Gastroesophageal sphincter (tissue), 4 donors: ENCODE measurements at regions not wholly inside any gene's neighbourhood (a gene's known extent, or its start where the extent isn't known, plus 50 kb on each side); places are given as distances from the start of the nearest gene placed in this dataset.

Experiments used
- ATAC-seq: fragments of 150-250 bp; one replicate; pipeline ENCODE4 v1.9.1; 2016; ENCODE audit warnings: mild to moderate bottlenecking, moderate library complexity
- H3K27ac ChIP-seq, 4 donors: fragments of 200-600 bp; sonication (generic) in 3 of 4; 1 replicate in 3 of 4; 2 replicates in 1 of 4; pipeline ENCODE4 v1.5.1; 2016 to 2019
- H3K27me3 ChIP-seq: fragments of 200-600 bp; sonication (generic); one replicate; pipeline ENCODE4 v1.5.1; 2019
- H3K36me3 ChIP-seq, 2 donors: fragments of 200-600 bp; sonication (generic); one replicate each; pipeline ENCODE4 v1.5.1; 2019; ENCODE audit warnings: control low read depth in 1 of 2
- H3K4me1 ChIP-seq, 3 donors: fragments of 200-600 bp; sonication (generic); 1 replicate in 2 of 3; 2 replicates in 1 of 3; pipeline ENCODE4 v1.5.1; 2016 to 2019; ENCODE audit warnings: control low read depth in 2 of 3
- H3K4me3 ChIP-seq, 2 donors: fragments of 200-600 bp; sonication (generic); one replicate each; pipeline ENCODE4 v1.5.1; 2019; ENCODE audit warnings: mild to moderate bottlenecking in 1 of 2, moderate library complexity in 1 of 2
- H3K9me3 ChIP-seq, 3 donors: fragments of 200-600 bp; sonication (generic); one replicate each; pipeline ENCODE4 v1.5.1; 2017 to 2019; ENCODE audit warnings: control low read depth in 2 of 3
- EP300 ChIP-seq: sonication (generic); formaldehyde crosslinking; IDR thresholded peaks from one replicate; pipeline ENCODE4 v1.6.1; 2017; ENCODE audit warnings: antibody characterized with exemption, mild to moderate bottlenecking
- POLR2A ChIP-seq, 2 donors: fragments of 450-650 bp; IDR thresholded peaks; one replicate each; pipeline ENCODE4 v1.6.1; 2017; ENCODE audit warnings: antibody characterized with exemption in 2 of 2, mild to moderate bottlenecking in 2 of 2, moderate library complexity in 1 of 2
- POLR2AphosphoS5 ChIP-seq: sonication (generic); formaldehyde crosslinking; IDR thresholded peaks from one replicate; pipeline ENCODE4 v1.6.1; 2017; ENCODE audit warnings: antibody characterized with exemption
- WGBS, 2 donors: methylation state at CpG; one replicate each; pipeline ENCODE4 v1.1.5; 2018; ENCODE audit warnings: low coverage in 1 of 2; 5-methylcytosine and 5-hydroxymethylcytosine counted together
- TF ChIP-seq, protein P1 (sequence below), 4 experiments: fragments of 200-600 bp in 2 of 4; fragments of 450-650 bp in 2 of 4; sonication (generic) in 1 of 4; IDR thresholded peaks; one replicate each; pipeline ENCODE4 v1.5.1; 2017 to 2019; ENCODE audit warnings: antibody characterized with exemption in 4 of 4, mild to moderate bottlenecking in 2 of 4, moderate library complexity in 2 of 4

DNA sequence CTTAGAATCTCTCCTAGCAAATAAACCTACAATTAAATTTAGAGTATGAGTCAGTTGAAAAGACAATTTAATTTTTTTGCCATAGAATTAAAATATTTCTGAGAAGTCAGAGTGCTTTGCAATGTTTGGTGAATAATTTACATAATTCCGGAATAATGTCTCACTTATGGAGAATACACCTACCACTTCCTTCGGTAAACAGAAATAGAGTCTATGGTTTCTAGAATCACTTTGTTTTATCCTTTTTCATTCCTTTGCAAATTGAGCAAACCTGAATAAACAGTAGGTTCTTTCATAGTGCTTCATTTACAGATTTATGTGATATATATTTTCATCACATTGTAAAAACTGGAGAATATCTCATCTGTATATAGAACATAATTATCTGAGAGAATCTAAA, 211.7 kb downstream of the PMAIP1 start:
- WGBS, 2 donors = 88 to 100% methylated on average over 2 of the region's 2 CpGs
- TF ChIP-seq, protein P1, sequence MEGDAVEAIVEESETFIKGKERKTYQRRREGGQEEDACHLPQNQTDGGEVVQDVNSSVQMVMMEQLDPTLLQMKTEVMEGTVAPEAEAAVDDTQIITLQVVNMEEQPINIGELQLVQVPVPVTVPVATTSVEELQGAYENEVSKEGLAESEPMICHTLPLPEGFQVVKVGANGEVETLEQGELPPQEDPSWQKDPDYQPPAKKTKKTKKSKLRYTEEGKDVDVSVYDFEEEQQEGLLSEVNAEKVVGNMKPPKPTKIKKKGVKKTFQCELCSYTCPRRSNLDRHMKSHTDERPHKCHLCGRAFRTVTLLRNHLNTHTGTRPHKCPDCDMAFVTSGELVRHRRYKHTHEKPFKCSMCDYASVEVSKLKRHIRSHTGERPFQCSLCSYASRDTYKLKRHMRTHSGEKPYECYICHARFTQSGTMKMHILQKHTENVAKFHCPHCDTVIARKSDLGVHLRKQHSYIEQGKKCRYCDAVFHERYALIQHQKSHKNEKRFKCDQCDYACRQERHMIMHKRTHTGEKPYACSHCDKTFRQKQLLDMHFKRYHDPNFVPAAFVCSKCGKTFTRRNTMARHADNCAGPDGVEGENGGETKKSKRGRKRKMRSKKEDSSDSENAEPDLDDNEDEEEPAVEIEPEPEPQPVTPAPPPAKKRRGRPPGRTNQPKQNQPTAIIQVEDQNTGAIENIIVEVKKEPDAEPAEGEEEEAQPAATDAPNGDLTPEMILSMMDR (IDR thresholded peaks at IDR 0.05) = no peak
- TF ChIP-seq EP300 (no peak), POLR2AphosphoS5 (no peak), POLR2A (IDR thresholded peaks at IDR 0.05) (no peak)
- Histone ChIP-seq H3K36me3 (no peaks in the 10 kb centered on the region), H3K4me3 (no peak overlapping the region), H3K27me3 (no peaks in the 10 kb centered on the region), H3K4me1 (no peaks in the 10 kb centered on the region), H3K27ac (no peak overlapping the region), H3K9me3 (no peaks in the 10 kb centered on the region)
- ATAC-seq = no peak

DNA sequence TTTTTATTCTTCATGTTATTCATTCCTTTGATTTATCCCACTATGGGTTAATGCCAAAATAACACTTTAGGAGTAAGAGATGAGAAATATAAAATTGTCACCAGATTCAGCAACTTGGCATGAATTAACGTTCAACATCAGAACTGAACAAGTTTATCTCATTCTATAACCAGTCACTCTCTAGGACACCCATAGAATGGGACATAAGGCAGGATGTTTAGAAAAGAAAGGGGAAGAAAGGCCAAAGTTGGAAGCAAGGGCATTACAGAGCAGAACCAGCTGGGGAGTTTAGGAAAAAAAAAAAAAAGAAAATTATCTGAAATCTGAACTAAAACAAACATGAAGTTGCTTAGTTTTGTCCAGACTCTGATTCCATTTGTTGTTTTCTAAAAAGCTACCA, 211.0 kb downstream of the PMAIP1 start:
- H3K4me1 ChIP-seq = no peaks in the 10 kb centered on the region
- TF ChIP-seq POLR2A (IDR thresholded peaks at IDR 0.05) (no peak), EP300 (no peak), POLR2AphosphoS5 (no peak)
- TF ChIP-seq, protein P1 (IDR thresholded peaks at IDR 0.05) = no peak
- H3K9me3 ChIP-seq = no peaks in the 10 kb centered on the region
- no peak overlapping the region for H3K27ac ChIP-seq
- 13% methylated on average over 1 of the region's 1 CpG; no CpG with 5 or more reads in 1 of the 2 donors for WGBS, 2 donors
- ATAC-seq = no peak
- H3K36me3 ChIP-seq = no peaks in the 10 kb centered on the region
- no peak overlapping the region for H3K4me3 ChIP-seq
- H3K27me3 ChIP-seq = no peaks in the 10 kb centered on the region

DNA sequence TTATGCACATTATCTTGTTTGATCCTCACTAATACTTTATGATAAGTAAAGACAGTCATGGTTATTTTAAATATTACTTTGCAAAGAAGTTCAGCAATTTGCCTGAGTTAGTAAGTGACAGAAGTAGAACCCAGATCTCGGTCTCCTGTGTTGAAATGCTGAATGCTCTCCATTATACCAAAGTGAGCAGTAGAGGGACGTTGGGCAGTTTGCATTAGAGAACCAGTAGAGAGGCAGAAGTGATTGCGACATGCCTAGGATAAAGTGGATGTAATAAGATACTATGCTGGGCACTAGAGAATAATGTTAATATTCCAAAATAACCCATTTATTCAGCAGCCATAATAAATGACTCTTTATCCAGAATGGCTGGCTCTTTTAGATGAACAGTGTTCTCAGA, 201.0 kb downstream of the PMAIP1 start:
- H3K27ac ChIP-seq = no peak overlapping the region
- TF ChIP-seq POLR2A (IDR thresholded peaks at IDR 0.05) (no peak), POLR2AphosphoS5 (no peak), EP300 (no peak)
- TF ChIP-seq, protein P1 (IDR thresholded peaks at IDR 0.05) = no peak
- no peak overlapping the region for H3K4me3 ChIP-seq
- WGBS, 2 donors = 76 to 85% methylated on average over 3 of the region's 3 CpGs
- no peaks in the 10 kb centered on the region for H3K9me3 ChIP-seq
- H3K27me3 ChIP-seq = no peaks in the 10 kb centered on the region
- ATAC-seq = no peak
- no peaks in the 10 kb centered on the region for H3K4me1 ChIP-seq
- no peaks in the 10 kb centered on the region for H3K36me3 ChIP-seq

DNA sequence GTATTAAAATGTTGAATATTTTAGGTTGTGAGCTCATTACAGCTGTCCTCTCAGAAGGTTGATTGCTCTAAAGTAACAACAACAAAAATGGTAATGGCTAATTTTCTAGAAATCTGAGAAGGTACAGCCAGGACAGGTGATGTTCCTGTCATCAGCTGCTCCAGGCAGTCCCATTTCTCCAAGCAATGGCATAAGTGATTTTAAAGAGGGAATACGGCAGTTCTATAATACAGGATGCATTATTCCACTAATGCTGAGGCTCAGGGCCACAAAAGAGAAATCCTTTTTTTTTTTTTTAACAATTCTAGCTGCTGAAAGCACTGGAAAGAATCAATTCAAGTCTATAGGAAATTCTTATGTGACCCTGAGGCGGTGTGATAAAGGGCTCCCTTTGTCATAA, 199.9 kb downstream of the PMAIP1 start:
- Histone ChIP-seq H3K4me3 (no peak overlapping the region), H3K4me1 (no peaks in the 10 kb centered on the region), H3K9me3 (no peaks in the 10 kb centered on the region), H3K36me3 (no peaks in the 10 kb centered on the region), H3K27me3 (no peaks in the 10 kb centered on the region), H3K27ac (no peak overlapping the region)
- no peak for ATAC-seq
- WGBS, 2 donors = 91 to 97% methylated on average over 2 of the region's 2 CpGs
- no peak for TF ChIP-seq EP300
- TF ChIP-seq POLR2A (IDR thresholded peaks at IDR 0.05) = no peak
- TF ChIP-seq, protein P1 (IDR thresholded peaks at IDR 0.05) = no peak
- TF ChIP-seq POLR2AphosphoS5 = no peak

DNA sequence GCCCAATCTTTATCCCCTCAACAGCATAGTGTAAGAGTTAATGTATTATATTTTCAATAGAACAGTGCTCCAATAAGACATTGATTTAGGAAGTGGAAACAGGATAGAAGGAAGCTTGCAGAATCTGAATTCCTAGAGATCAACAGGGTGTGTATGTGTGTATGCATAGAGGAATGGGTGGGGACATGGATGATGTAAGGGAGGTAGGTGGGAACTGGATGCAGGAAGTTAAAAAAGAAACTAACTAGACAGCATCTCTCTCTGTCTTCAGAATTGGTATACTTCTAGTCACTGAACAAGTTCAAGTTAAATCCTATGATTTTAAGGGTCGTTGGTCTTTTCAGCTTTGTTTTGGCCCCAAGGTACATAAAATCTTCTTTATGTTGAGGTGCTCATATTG, 196.6 kb downstream of the PMAIP1 start:
- ATAC-seq = no peak
- Histone ChIP-seq H3K27me3 (no peaks in the 10 kb centered on the region), H3K27ac (no peak overlapping the region), H3K4me1 (no peaks in the 10 kb centered on the region), H3K4me3 (no peak overlapping the region), H3K9me3 (peaks cover 0 to 10% (median 0%) of the 10 kb centered on the region in 3 donors), H3K36me3 (no peaks in the 10 kb centered on the region)
- TF ChIP-seq POLR2AphosphoS5 = no peak
- TF ChIP-seq, protein P1 (IDR thresholded peaks at IDR 0.05) = no peak
- TF ChIP-seq EP300 = no peak
- no peak for TF ChIP-seq POLR2A (IDR thresholded peaks at IDR 0.05)
- 64 to 78% methylated on average over 1 of the region's 1 CpG for WGBS, 2 donors
